Caco-2 (cell line): ENCODE measurements at regions not wholly inside any gene's neighbourhood (a gene's known extent, or its start where the extent isn't known, plus 50 kb on each side); places are given as distances from the start of the nearest gene placed in this dataset.

ENCODE experiments used
- BruUV-seq: library from RNA; stranded (reverse); fragments of 400-500 nt; replicated peaks from 2 replicates; lab custom pipeline; 2021; lab: Mats Ljungman, UMichigan
- CTCF ChIA-PET: fragments of 300-600 bp; sonication (Branson Sonifier 250); formaldehyde crosslinking; loops from one replicate; lab custom pipeline; 2022; ENCODE audit warnings: antibody characterized with exemption; lab: Charles Lee
- POLR2A ChIA-PET: fragments of 300-600 bp; sonication (Branson Sonifier 250); formaldehyde crosslinking; loops from one replicate; lab custom pipeline; 2022; ENCODE audit warnings: antibody characterized with exemption; lab: Charles Lee
- DNase-seq, 2 experiments: peaks; one replicate each; pipeline versions ENCODE4 v3.0.0 to v3.0.0-alpha.2; 2020 to 2022
- H3K27me3 ChIP-seq: replicated peaks from 2 replicates; pipeline ENCODE4 v1.6.0; 2011; ENCODE audit warnings: low read length; ENCODE audit not compliant: control insufficient read depth, insufficient read depth
- H3K36me3 ChIP-seq: 2 replicates; pipeline ENCODE4 v1.5.1; 2011; ENCODE audit warnings: low read length; ENCODE audit not compliant: control insufficient read depth, insufficient read depth
- H3K4me1 ChIP-seq: fragments of 250-450 bp; sonication (Bioruptor Pico); 2 replicates; pipeline ENCODE4 v1.5.1; 2020; ENCODE audit warnings: mild to moderate bottlenecking
- H3K4me3 ChIP-seq: 2 replicates; pipeline ENCODE4 v1.5.1; 2011; ENCODE audit warnings: low read depth, mild to moderate bottlenecking, control low read depth, low read length
- H3K9me3 ChIP-seq: fragments of 250-450 bp; sonication (Bioruptor Pico); 2 replicates; pipeline ENCODE4 v1.5.1; 2020; ENCODE audit warnings: mild to moderate bottlenecking, moderate library complexity
- H3K27ac Mint-ChIP-seq: one replicate; pipeline ENCODE4 v1.8.0; 2022; ENCODE audit warnings: mixed read lengths; ENCODE audit not compliant: unreplicated experiment
- H3K27me3 Mint-ChIP-seq: one replicate; pipeline ENCODE4 v1.8.0; 2022; ENCODE audit warnings: mixed read lengths; ENCODE audit not compliant: insufficient read depth, unreplicated experiment
- H3K36me3 Mint-ChIP-seq: one replicate; pipeline ENCODE4 v1.8.0; 2022; ENCODE audit warnings: mild to moderate bottlenecking, mixed read lengths; ENCODE audit not compliant: insufficient read depth, unreplicated experiment
- H3K4me1 Mint-ChIP-seq: one replicate; pipeline ENCODE4 v1.8.0; 2022; ENCODE audit warnings: low read depth, mixed read lengths; ENCODE audit not compliant: unreplicated experiment
- H3K4me3 Mint-ChIP-seq: one replicate; pipeline ENCODE4 v1.8.0; 2022; ENCODE audit warnings: mild to moderate bottlenecking, moderate library complexity, mixed read lengths; ENCODE audit not compliant: unreplicated experiment
- H3K9me3 Mint-ChIP-seq: one replicate; pipeline ENCODE4 v1.8.0; 2022; ENCODE audit warnings: mixed read lengths; ENCODE audit not compliant: unreplicated experiment
- intact Hi-C: fragments of 100-400 bp; cut with micrococcal nuclease; formaldehyde crosslinking; loops from one replicate; pipeline ENCODE4 v1.10.0; 2022; ENCODE audit not compliant: unreplicated experiment
- TF ChIP-seq, protein P1 (sequence below), 2 experiments: fragments of 200-600 bp in 1 of 2; IDR thresholded peaks; 1 replicate in 1 of 2; 2 replicates in 1 of 2; pipeline versions ENCODE4 v1.5.1 to v1.8.0; 2011 to 2022; ENCODE audit warnings: antibody characterized with exemption in 1 of 2, control low read depth in 1 of 2, inconsistent platforms in 1 of 2, low read depth in 1 of 2, low read length in 1 of 2, mild to moderate bottlenecking in 1 of 2, moderate library complexity in 1 of 2; ENCODE audit not compliant: insufficient read depth in 1 of 2, severe bottlenecking in 1 of 2, unreplicated experiment in 1 of 2

DNA sequence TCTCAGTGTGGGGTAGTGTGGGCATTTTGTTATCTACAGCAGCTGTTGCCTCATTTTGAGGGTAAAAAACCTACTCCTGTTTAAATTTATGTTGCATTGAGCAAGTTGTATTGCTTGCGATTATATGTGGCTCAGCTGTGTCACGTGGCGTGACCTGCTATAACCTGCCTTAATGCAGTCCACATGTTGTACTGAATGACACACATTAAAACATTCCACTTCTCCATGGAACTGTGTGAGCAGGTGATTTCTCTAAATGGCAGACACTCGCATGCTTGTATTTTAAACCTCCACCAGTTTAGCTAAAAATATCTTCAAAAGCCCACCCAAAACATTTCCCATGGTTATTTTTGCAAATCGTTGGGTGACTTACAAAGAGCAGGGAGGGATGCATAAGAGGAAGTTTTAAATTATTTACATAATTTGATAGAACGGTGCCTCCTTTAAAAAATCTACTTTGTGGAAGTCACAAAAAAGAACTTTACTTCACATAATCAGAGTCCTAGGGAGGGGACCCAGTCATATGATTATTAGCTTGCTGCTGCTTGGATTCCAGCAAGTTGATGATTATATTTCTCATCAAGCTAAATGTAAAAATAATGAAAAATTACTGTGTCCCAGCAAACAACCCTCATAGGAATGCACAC, 163.3 kb upstream of the ZEB2 start:
- TF ChIP-seq, protein P1, sequence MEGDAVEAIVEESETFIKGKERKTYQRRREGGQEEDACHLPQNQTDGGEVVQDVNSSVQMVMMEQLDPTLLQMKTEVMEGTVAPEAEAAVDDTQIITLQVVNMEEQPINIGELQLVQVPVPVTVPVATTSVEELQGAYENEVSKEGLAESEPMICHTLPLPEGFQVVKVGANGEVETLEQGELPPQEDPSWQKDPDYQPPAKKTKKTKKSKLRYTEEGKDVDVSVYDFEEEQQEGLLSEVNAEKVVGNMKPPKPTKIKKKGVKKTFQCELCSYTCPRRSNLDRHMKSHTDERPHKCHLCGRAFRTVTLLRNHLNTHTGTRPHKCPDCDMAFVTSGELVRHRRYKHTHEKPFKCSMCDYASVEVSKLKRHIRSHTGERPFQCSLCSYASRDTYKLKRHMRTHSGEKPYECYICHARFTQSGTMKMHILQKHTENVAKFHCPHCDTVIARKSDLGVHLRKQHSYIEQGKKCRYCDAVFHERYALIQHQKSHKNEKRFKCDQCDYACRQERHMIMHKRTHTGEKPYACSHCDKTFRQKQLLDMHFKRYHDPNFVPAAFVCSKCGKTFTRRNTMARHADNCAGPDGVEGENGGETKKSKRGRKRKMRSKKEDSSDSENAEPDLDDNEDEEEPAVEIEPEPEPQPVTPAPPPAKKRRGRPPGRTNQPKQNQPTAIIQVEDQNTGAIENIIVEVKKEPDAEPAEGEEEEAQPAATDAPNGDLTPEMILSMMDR (IDR thresholded peaks at IDR 0.05; ENCODE audit: insufficient read depth in 1 of 2, low read depth in 1 of 2, low read length in 1 of 2, severe bottlenecking in 1 of 2, unreplicated experiment in 1 of 2), result no peak
- no peak for DNase-seq
- no peaks in the 10 kb centered on the region for H3K27me3 ChIP-seq
- no TSS peak for BruUV-seq
- H3K36me3 Mint-ChIP-seq, result no peaks in the 10 kb centered on the region
- no peaks in the 10 kb centered on the region for H3K27me3 Mint-ChIP-seq
- CTCF ChIA-PET, result no interaction called here
- POLR2A ChIA-PET, result no interaction called here
- H3K4me1 Mint-ChIP-seq, result no peaks in the 10 kb centered on the region
- H3K27ac Mint-ChIP-seq, result no peak overlapping the region
- H3K9me3 Mint-ChIP-seq, result no peaks in the 10 kb centered on the region
- intact Hi-C loops, result no loop called here
- H3K9me3 ChIP-seq, result no peaks in the 10 kb centered on the region
- H3K4me3 ChIP-seq, result no peak overlapping the region
- H3K36me3 ChIP-seq, result no peaks in the 10 kb centered on the region
- H3K4me1 ChIP-seq, result no peaks in the 10 kb centered on the region
- H3K4me3 Mint-ChIP-seq, result no peak overlapping the region

DNA sequence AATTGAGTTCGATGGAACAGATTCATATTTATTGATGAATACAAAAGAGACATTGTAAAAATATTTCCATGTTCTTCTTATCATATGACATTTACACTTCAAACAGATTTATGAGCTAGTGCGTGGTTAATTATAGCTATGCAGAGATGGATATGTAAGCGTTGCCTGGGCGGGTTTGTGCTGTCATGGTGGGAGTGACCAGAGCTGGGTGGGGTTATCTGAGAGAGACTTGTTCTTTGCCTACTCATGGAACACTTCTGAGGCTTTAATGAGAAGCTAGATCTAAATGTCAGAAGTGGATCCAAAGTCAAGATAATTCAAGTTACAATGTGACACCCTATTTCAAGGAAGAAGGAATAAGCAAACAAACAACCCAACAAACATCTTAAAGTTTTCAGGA, 162.3 kb upstream of the ZEB2 start:
- Mint-ChIP-seq H3K4me3 (no peak overlapping the region), H3K27ac (no peak overlapping the region), H3K9me3 (no peaks in the 10 kb centered on the region), H3K36me3 (no peaks in the 10 kb centered on the region), H3K27me3 (no peaks in the 10 kb centered on the region), H3K4me1 (no peaks in the 10 kb centered on the region)
- no TSS peak for BruUV-seq
- Histone ChIP-seq H3K9me3 (no peaks in the 10 kb centered on the region), H3K36me3 (no peaks in the 10 kb centered on the region), H3K4me3 (no peak overlapping the region), H3K27me3 (no peaks in the 10 kb centered on the region), H3K4me1 (no peaks in the 10 kb centered on the region)
- DNase-seq, result no peak
- CTCF ChIA-PET, result interaction anchor here (0.6 kb wide), 1 partner anchor 248 kb away, joined by 4 read pairs; no protein-coding TSS in a partner anchor
- intact Hi-C loops, result no loop called here
- POLR2A ChIA-PET, result no interaction called here
- TF ChIP-seq, protein P1 (IDR thresholded peaks at IDR 0.05; ENCODE audit: insufficient read depth in 1 of 2, low read depth in 1 of 2, low read length in 1 of 2, severe bottlenecking in 1 of 2, unreplicated experiment in 1 of 2), result no peak

DNA sequence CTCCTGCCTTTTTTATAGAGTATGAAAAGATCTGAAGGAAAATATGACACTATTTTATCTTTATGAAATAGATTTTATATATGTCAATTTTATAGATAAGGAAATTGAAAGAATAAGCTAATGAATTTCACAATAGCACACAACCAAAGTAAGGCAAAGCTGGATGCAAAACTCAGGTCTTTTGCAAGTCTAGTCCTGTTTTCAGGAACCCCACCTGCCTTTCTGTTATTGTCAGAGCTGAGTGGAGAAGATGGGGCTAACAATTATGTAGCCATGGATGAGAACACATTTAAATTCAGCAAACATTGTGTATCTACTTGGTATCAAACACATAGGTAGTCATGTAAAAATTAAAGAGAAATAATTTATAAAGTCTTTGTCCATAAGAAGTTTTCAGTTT, 161.5 kb upstream of the ZEB2 start:
- Histone ChIP-seq H3K4me1 (no peaks in the 10 kb centered on the region), H3K36me3 (no peaks in the 10 kb centered on the region), H3K9me3 (no peaks in the 10 kb centered on the region), H3K27me3 (no peaks in the 10 kb centered on the region), H3K4me3 (no peak overlapping the region)
- Mint-ChIP-seq H3K9me3 (no peaks in the 10 kb centered on the region), H3K27ac (no peak overlapping the region), H3K27me3 (peaks cover 2% of the 10 kb centered on the region), H3K4me1 (no peaks in the 10 kb centered on the region), H3K4me3 (no peak overlapping the region), H3K36me3 (no peaks in the 10 kb centered on the region)
- TF ChIP-seq, protein P1 (IDR thresholded peaks at IDR 0.05; ENCODE audit: insufficient read depth in 1 of 2, low read depth in 1 of 2, low read length in 1 of 2, severe bottlenecking in 1 of 2, unreplicated experiment in 1 of 2), result no peak
- POLR2A ChIA-PET, result no interaction called here
- intact Hi-C loops, result no loop called here
- BruUV-seq, result no TSS peak
- no peak for DNase-seq
- CTCF ChIA-PET, result no interaction called here
